ENCODE measurements at regions not wholly inside any gene's neighbourhood (a gene's known extent, or its start where the extent isn't known, plus 50 kb on each side); places are given as distances from the start of the nearest gene placed in this dataset.

GRCh38 chr1:104797982-104798381 lies 1048.3 kb downstream of the AMY1C start:
- Histone ChIP-seq H3K36me3 (ENCODE audit: control insufficient read depth, insufficient read depth, low read length) (no peaks in the 10 kb centered on the region), H3K9me3 (ENCODE audit: control insufficient read depth, insufficient read depth, low read length) (no peaks in the 10 kb centered on the region), H3K4me3 (ENCODE audit: low read depth, low read length) (no peak overlapping the region), H3K27me3 (ENCODE audit: control insufficient read depth, insufficient read depth, low read length) (no peaks in the 10 kb centered on the region), H3K9ac (ENCODE audit: low read depth, low read length) (no peak overlapping the region), H3K27ac (ENCODE audit: low read depth, low read length) (no peak overlapping the region), H3K4me1 (ENCODE audit: control insufficient read depth, insufficient read depth, low read length) (no peaks in the 10 kb centered on the region)

- Histone ChIP-seq H3K27me3 (ENCODE audit: control insufficient read depth, insufficient read depth, low read length) (no peaks in the 10 kb centered on the region), H3K9me3 (ENCODE audit: control insufficient read depth, insufficient read depth, low read length) (no peaks in the 10 kb centered on the region), H3K27ac (ENCODE audit: low read depth, low read length) (no peak overlapping the region), H3K4me3 (ENCODE audit: low read depth, low read length) (no peak overlapping the region), H3K9ac (ENCODE audit: low read depth, low read length) (no peak overlapping the region), H3K36me3 (ENCODE audit: control insufficient read depth, insufficient read depth, low read length) (no peaks in the 10 kb centered on the region), H3K4me1 (ENCODE audit: control insufficient read depth, insufficient read depth, low read length) (no peaks in the 10 kb centered on the region)
Measured at GRCh38 chr1:104801344-104801743, 1051.6 kb downstream of the AMY1C start.

- Histone ChIP-seq H3K4me1 (ENCODE audit: control insufficient read depth, insufficient read depth, low read length) (no peaks in the 10 kb centered on the region), H3K27ac (ENCODE audit: low read depth, low read length) (no peak overlapping the region), H3K9me3 (ENCODE audit: control insufficient read depth, insufficient read depth, low read length) (no peaks in the 10 kb centered on the region), H3K4me3 (ENCODE audit: low read depth, low read length) (no peak overlapping the region), H3K36me3 (ENCODE audit: control insufficient read depth, insufficient read depth, low read length) (no peaks in the 10 kb centered on the region), H3K27me3 (ENCODE audit: control insufficient read depth, insufficient read depth, low read length) (no peaks in the 10 kb centered on the region), H3K9ac (ENCODE audit: low read depth, low read length) (no peak overlapping the region)
Measured at GRCh38 chr1:104804147-104804546, 1054.4 kb downstream of the AMY1C start.

- H3K9me3 ChIP-seq (ENCODE audit: control insufficient read depth, insufficient read depth, low read length): no peaks in the 10 kb centered on the region
- no peak overlapping the region for H3K27ac ChIP-seq (ENCODE audit: low read depth, low read length)
- H3K27me3 ChIP-seq (ENCODE audit: control insufficient read depth, insufficient read depth, low read length): no peaks in the 10 kb centered on the region
- H3K9ac ChIP-seq (ENCODE audit: low read depth, low read length): no peak overlapping the region
- H3K4me1 ChIP-seq (ENCODE audit: control insufficient read depth, insufficient read depth, low read length): no peaks in the 10 kb centered on the region
- no peaks in the 10 kb centered on the region for H3K36me3 ChIP-seq (ENCODE audit: control insufficient read depth, insufficient read depth, low read length)
- no peak overlapping the region for H3K4me3 ChIP-seq (ENCODE audit: low read depth, low read length)
Measured at GRCh38 chr1:104807590-104807989, 1057.9 kb downstream of the AMY1C start.

GRCh38 chr1:104825401-104825800 lies 1075.7 kb downstream of the AMY1C start:
- Histone ChIP-seq H3K4me1 (ENCODE audit: control insufficient read depth, insufficient read depth, low read length) (no peaks in the 10 kb centered on the region), H3K9ac (ENCODE audit: low read depth, low read length) (no peak overlapping the region), H3K27ac (ENCODE audit: low read depth, low read length) (no peak overlapping the region), H3K36me3 (ENCODE audit: control insufficient read depth, insufficient read depth, low read length) (no peaks in the 10 kb centered on the region), H3K9me3 (ENCODE audit: control insufficient read depth, insufficient read depth, low read length) (no peaks in the 10 kb centered on the region), H3K4me3 (ENCODE audit: low read depth, low read length) (no peak overlapping the region), H3K27me3 (ENCODE audit: control insufficient read depth, insufficient read depth, low read length) (no peaks in the 10 kb centered on the region)

- Histone ChIP-seq H3K27ac (ENCODE audit: low read depth, low read length) (no peak overlapping the region), H3K4me3 (ENCODE audit: low read depth, low read length) (no peak overlapping the region), H3K4me1 (ENCODE audit: control insufficient read depth, insufficient read depth, low read length) (no peaks in the 10 kb centered on the region), H3K9me3 (ENCODE audit: control insufficient read depth, insufficient read depth, low read length) (no peaks in the 10 kb centered on the region), H3K9ac (ENCODE audit: low read depth, low read length) (no peak overlapping the region), H3K27me3 (ENCODE audit: control insufficient read depth, insufficient read depth, low read length) (no peaks in the 10 kb centered on the region), H3K36me3 (ENCODE audit: control insufficient read depth, insufficient read depth, low read length) (no peaks in the 10 kb centered on the region)
Measured at GRCh38 chr1:104830534-104830933, 1080.8 kb downstream of the AMY1C start.

GRCh38 chr1:104852151-104852550 lies 1102.5 kb downstream of the AMY1C start:
- Histone ChIP-seq H3K9ac (ENCODE audit: low read depth, low read length) (no peak overlapping the region), H3K4me1 (ENCODE audit: control insufficient read depth, insufficient read depth, low read length) (no peaks in the 10 kb centered on the region), H3K27ac (ENCODE audit: low read depth, low read length) (no peak overlapping the region), H3K27me3 (ENCODE audit: control insufficient read depth, insufficient read depth, low read length) (no peaks in the 10 kb centered on the region), H3K36me3 (ENCODE audit: control insufficient read depth, insufficient read depth, low read length) (no peaks in the 10 kb centered on the region), H3K4me3 (ENCODE audit: low read depth, low read length) (no peak overlapping the region), H3K9me3 (ENCODE audit: control insufficient read depth, insufficient read depth, low read length) (no peaks in the 10 kb centered on the region)

GRCh38 chr1:104853276-104853675 lies 1103.6 kb downstream of the AMY1C start:
- Histone ChIP-seq H3K9me3 (ENCODE audit: control insufficient read depth, insufficient read depth, low read length) (no peaks in the 10 kb centered on the region), H3K9ac (ENCODE audit: low read depth, low read length) (no peak overlapping the region), H3K4me3 (ENCODE audit: low read depth, low read length) (no peak overlapping the region), H3K36me3 (ENCODE audit: control insufficient read depth, insufficient read depth, low read length) (no peaks in the 10 kb centered on the region), H3K27ac (ENCODE audit: low read depth, low read length) (no peak overlapping the region), H3K4me1 (ENCODE audit: control insufficient read depth, insufficient read depth, low read length) (no peaks in the 10 kb centered on the region), H3K27me3 (ENCODE audit: control insufficient read depth, insufficient read depth, low read length) (no peaks in the 10 kb centered on the region)

- Histone ChIP-seq H3K9me3 (ENCODE audit: control insufficient read depth, insufficient read depth, low read length) (no peaks in the 10 kb centered on the region), H3K4me1 (ENCODE audit: control insufficient read depth, insufficient read depth, low read length) (no peaks in the 10 kb centered on the region), H3K27me3 (ENCODE audit: control insufficient read depth, insufficient read depth, low read length) (no peaks in the 10 kb centered on the region), H3K27ac (ENCODE audit: low read depth, low read length) (no peak overlapping the region), H3K4me3 (ENCODE audit: low read depth, low read length) (no peak overlapping the region), H3K36me3 (ENCODE audit: control insufficient read depth, insufficient read depth, low read length) (no peaks in the 10 kb centered on the region), H3K9ac (ENCODE audit: low read depth, low read length) (no peak overlapping the region)
Measured at GRCh38 chr1:104854529-104854928, 1104.8 kb downstream of the AMY1C start.

GRCh38 chr1:104855550-104855949 lies 1105.9 kb downstream of the AMY1C start:
- Histone ChIP-seq H3K9ac (ENCODE audit: low read depth, low read length) (no peak overlapping the region), H3K4me1 (ENCODE audit: control insufficient read depth, insufficient read depth, low read length) (no peaks in the 10 kb centered on the region), H3K27me3 (ENCODE audit: control insufficient read depth, insufficient read depth, low read length) (no peaks in the 10 kb centered on the region), H3K27ac (ENCODE audit: low read depth, low read length) (no peak overlapping the region), H3K4me3 (ENCODE audit: low read depth, low read length) (no peak overlapping the region), H3K9me3 (ENCODE audit: control insufficient read depth, insufficient read depth, low read length) (no peaks in the 10 kb centered on the region), H3K36me3 (ENCODE audit: control insufficient read depth, insufficient read depth, low read length) (no peaks in the 10 kb centered on the region)

- Histone ChIP-seq H3K4me1 (ENCODE audit: control insufficient read depth, insufficient read depth, low read length) (no peaks in the 10 kb centered on the region), H3K9me3 (ENCODE audit: control insufficient read depth, insufficient read depth, low read length) (no peaks in the 10 kb centered on the region), H3K9ac (ENCODE audit: low read depth, low read length) (no peak overlapping the region), H3K4me3 (ENCODE audit: low read depth, low read length) (no peak overlapping the region), H3K27ac (ENCODE audit: low read depth, low read length) (no peak overlapping the region), H3K27me3 (ENCODE audit: control insufficient read depth, insufficient read depth, low read length) (no peaks in the 10 kb centered on the region), H3K36me3 (ENCODE audit: control insufficient read depth, insufficient read depth, low read length) (no peaks in the 10 kb centered on the region)
Measured at GRCh38 chr1:104856091-104856490, 1106.4 kb downstream of the AMY1C start.

GRCh38 chr1:104856518-104856917 lies 1106.8 kb downstream of the AMY1C start:
- H3K4me3 ChIP-seq (ENCODE audit: low read depth, low read length): no peak overlapping the region
- no peaks in the 10 kb centered on the region for H3K36me3 ChIP-seq (ENCODE audit: control insufficient read depth, insufficient read depth, low read length)
- no peaks in the 10 kb centered on the region for H3K27me3 ChIP-seq (ENCODE audit: control insufficient read depth, insufficient read depth, low read length)
- H3K4me1 ChIP-seq (ENCODE audit: control insufficient read depth, insufficient read depth, low read length): no peaks in the 10 kb centered on the region
- H3K27ac ChIP-seq (ENCODE audit: low read depth, low read length): no peak overlapping the region
- no peaks in the 10 kb centered on the region for H3K9me3 ChIP-seq (ENCODE audit: control insufficient read depth, insufficient read depth, low read length)
- no peak overlapping the region for H3K9ac ChIP-seq (ENCODE audit: low read depth, low read length)
